ENCODE measurements at regions not wholly inside any gene's neighbourhood (a gene's known extent, or its start where the extent isn't known, plus 50 kb on each side); places are given as distances from the start of the nearest gene placed in this dataset.

DNA sequence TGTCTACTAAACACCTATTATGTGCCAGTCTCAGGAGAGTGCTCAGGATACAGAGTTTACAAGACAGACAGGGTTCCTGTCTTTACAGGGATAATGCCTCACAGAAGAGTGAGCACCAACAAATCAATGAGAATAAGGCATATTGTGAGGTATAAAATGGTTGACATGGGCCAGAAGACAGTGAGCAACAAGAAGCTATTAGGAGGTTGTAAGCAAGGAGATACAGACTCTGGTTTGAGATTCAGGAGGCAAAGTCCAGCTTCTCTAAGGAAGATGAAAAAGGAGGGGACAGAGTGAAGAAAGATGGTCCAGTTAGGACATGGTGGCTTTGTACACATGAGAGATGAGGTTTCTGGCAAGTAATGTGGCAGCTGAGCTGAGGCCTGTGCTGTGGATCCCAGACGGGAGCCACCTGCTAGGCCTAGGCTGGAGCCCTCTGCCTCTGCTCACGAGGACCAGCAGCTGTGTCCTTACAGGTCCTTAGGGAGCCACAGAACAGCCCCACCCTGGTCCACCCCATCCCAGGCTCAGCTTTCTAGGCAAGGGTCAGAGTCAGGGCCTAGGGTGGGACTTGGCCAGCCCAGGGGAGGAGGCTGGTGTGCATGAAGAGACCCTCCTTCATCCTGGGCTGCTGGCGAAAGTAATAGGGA is 110.5 kb downstream of the ZNF280B start:
- Mint-ChIP-seq H3K27me3 (peaks cover 29 to 35% of the 10 kb centered on the region in 2 donors), H3K4me3 (no peak overlapping the region), H3K36me3 (ENCODE audit: insufficient read depth) (no peaks in the 10 kb centered on the region), H3K4me1 (ENCODE audit: low read depth in 2 of 2) (no peaks in the 10 kb centered on the region), H3K9me3 (no peaks in the 10 kb centered on the region), H3K27ac (no peak overlapping the region)
- no peak for DNase-seq
- no peak for ATAC-seq (replicated peaks)

DNA sequence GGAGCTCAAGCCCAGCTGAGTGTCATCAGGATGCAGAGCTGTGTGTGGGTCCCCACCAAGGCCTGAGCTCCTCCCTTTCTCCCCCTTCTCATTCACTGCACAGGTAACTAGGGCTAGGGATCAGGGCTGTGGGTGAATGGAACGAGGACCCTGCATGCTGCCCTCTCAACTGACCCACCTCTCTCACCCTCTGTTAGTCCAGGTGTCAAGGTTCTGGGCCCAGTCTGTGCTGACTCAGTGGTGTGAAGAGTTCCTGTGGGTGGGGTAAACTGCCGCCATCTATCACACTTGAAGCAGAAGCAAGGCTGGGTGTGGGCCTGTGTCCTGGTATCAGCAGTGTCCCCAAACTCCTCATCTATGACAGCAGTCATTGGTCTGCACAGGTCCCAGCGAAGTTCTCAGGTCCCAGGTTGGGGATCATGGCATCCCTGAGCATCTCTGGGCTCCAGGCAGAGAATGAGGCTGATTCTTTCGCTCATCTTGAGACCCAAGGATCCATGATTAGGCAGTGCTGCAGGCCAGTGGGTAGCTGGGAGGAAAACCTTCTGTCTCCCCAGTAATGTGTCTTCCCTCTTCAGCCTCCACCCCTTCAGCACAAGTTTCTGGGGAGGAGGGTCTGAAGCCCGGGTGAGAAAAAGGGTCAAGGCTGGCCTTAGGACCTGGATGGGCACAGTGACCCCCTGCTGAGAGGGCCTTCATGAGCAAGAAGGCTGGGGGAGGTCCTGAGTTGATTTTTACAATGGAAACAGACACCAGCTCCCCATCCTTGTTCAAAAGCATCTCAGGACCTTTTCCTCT is 109.8 kb downstream of the ZNF280B start:
- DNase-seq (no peak), ATAC-seq (replicated peaks) (no peak)
- Mint-ChIP-seq H3K36me3 (ENCODE audit: insufficient read depth) (no peaks in the 10 kb centered on the region), H3K9me3 (no peaks in the 10 kb centered on the region), H3K4me3 (no peak overlapping the region), H3K27ac (no peak overlapping the region), H3K4me1 (ENCODE audit: low read depth in 2 of 2) (no peaks in the 10 kb centered on the region), H3K27me3 (peaks cover 26 to 42% of the 10 kb centered on the region in 2 donors)

- H3K4me1 Mint-ChIP-seq (ENCODE audit: low read depth in 2 of 2) = no peaks in the 10 kb centered on the region
- H3K27ac Mint-ChIP-seq = no peak overlapping the region
- ATAC-seq (replicated peaks) (no peak), DNase-seq (no peak)
- no peak overlapping the region for H3K4me3 Mint-ChIP-seq
- no peaks in the 10 kb centered on the region for H3K36me3 Mint-ChIP-seq (ENCODE audit: insufficient read depth)
- peaks cover 23 to 34% of the 10 kb centered on the region in 2 donors for H3K27me3 Mint-ChIP-seq
- no peaks in the 10 kb centered on the region for H3K9me3 Mint-ChIP-seq
Observed at GRCh38 chr22:22400099-22400498, 108.4 kb downstream of the ZNF280B start.

GRCh38 chr22:22400964-22401363 is 107.6 kb downstream of the ZNF280B start:
- no peak for DNase-seq
- no peak overlapping the region for H3K4me3 Mint-ChIP-seq
- no peaks in the 10 kb centered on the region for H3K36me3 Mint-ChIP-seq (ENCODE audit: insufficient read depth)
- no peaks in the 10 kb centered on the region for H3K9me3 Mint-ChIP-seq
- peaks cover 23 to 36% of the 10 kb centered on the region in 2 donors for H3K27me3 Mint-ChIP-seq
- H3K27ac Mint-ChIP-seq = no peak overlapping the region
- no peaks in the 10 kb centered on the region for H3K4me1 Mint-ChIP-seq (ENCODE audit: low read depth in 2 of 2)
- ATAC-seq (replicated peaks) = no peak

DNA sequence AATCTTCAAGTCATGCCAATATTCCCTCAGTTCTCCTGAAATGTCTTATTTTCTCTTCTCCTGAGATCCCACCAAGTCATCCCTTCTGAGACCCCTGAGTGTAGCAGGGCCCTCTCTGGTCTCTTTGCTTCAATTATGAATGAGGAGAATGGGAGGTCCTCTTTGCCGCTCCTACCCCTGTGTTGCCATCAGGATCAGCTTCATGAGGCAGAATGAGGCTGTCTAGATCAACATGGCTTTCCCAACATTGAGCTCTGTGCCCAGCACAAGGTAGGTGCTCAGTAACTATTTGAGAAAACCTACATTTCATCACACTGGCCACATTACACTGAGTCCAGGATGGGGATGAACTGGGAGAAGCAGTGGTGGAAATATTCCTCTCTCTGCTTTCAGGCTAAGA is 107.2 kb downstream of the ZNF280B start:
- Mint-ChIP-seq H3K9me3 (no peaks in the 10 kb centered on the region), H3K27ac (no peak overlapping the region), H3K4me3 (no peak overlapping the region), H3K4me1 (ENCODE audit: low read depth in 2 of 2) (no peaks in the 10 kb centered on the region), H3K36me3 (ENCODE audit: insufficient read depth) (no peaks in the 10 kb centered on the region), H3K27me3 (peaks cover 23 to 39% of the 10 kb centered on the region in 2 donors)
- no peak for DNase-seq
- ATAC-seq (replicated peaks) = no peak

DNA sequence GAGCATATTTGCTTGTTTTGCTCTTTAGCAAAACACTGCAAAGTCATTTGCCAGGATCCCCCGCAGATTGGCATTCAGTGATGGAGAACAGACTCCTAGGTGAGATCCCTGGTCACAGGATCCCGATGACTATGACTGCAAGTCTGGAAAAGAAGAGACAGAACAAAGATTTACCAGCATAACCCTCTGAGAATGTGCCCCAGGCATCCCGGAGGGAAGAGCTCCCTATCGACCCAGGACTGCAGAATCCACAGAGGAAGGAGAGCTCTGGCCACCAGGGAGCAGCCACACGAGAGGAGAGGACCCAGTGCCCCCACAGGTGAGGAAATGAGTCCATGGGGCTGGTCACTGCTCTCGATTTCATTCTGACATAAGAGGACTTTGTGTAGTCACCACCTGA is 105.2 kb downstream of the ZNF280B start:
- DNase-seq (no peak), ATAC-seq (replicated peaks) (no peak)
- H3K27me3 Mint-ChIP-seq = peaks cover 17 to 46% of the 10 kb centered on the region in 2 donors
- H3K36me3 Mint-ChIP-seq (ENCODE audit: insufficient read depth) = no peaks in the 10 kb centered on the region
- H3K9me3 Mint-ChIP-seq = no peaks in the 10 kb centered on the region
- H3K4me1 Mint-ChIP-seq (ENCODE audit: low read depth in 2 of 2) = no peaks in the 10 kb centered on the region
- no peak overlapping the region for H3K4me3 Mint-ChIP-seq
- no peak overlapping the region for H3K27ac Mint-ChIP-seq

- Mint-ChIP-seq H3K27me3 (peaks cover 21 to 50% of the 10 kb centered on the region in 2 donors), H3K4me3 (no peak overlapping the region), H3K9me3 (no peaks in the 10 kb centered on the region), H3K27ac (no peak overlapping the region), H3K4me1 (ENCODE audit: low read depth in 2 of 2) (no peaks in the 10 kb centered on the region), H3K36me3 (ENCODE audit: insufficient read depth) (no peaks in the 10 kb centered on the region)
- no peak for DNase-seq
- ATAC-seq (replicated peaks) = peak; percentile 33
Observed at GRCh38 chr22:22403771-22404170, 104.8 kb downstream of the ZNF280B start.

DNA sequence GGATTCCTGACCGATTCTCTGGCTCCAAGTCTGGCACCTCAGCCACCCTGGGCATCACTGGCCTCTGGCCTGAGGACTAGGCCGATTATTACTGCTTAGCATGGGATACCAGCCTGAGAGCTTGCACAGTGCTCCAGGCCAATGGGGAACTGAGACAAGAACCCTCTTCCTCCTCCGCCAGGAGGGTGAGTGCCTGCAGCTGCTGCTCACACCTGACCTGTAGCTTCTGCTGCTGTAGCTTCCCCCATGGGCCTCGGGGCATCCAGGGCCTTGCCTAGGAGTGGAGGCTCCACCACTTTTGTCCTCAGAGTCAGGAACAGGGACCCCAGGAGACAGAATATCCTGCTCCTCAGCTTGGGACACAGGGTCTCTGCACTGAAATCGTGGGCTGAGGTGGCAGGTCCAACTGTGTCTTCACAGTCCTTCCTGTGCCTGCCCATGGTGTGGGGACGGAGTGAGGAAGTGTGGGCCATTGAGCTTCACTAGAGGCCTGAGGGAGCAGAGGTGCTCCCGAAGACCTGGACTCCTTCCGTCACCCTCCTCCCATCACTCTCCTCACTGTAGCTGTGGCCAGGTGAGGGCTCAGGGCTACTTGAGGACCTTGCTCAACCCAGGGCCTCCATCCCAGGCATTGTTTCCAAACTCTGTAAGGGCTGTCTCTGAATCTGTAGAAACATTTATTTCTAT is 103.8 kb downstream of the ZNF280B start:
- no peak for ATAC-seq (replicated peaks)
- Mint-ChIP-seq H3K4me1 (ENCODE audit: low read depth in 2 of 2) (no peaks in the 10 kb centered on the region), H3K36me3 (ENCODE audit: insufficient read depth) (no peaks in the 10 kb centered on the region), H3K27ac (no peak overlapping the region), H3K4me3 (no peak overlapping the region), H3K9me3 (no peaks in the 10 kb centered on the region), H3K27me3 (peaks cover 28 to 58% of the 10 kb centered on the region in 2 donors)
- no peak for DNase-seq

GRCh38 chr22:22406445-22407027 is 102.0 kb downstream of the ZNF280B start:
- Mint-ChIP-seq H3K4me3 (no peak overlapping the region), H3K27me3 (peaks cover 40 to 67% of the 10 kb centered on the region in 2 donors), H3K9me3 (no peaks in the 10 kb centered on the region), H3K36me3 (ENCODE audit: insufficient read depth) (no peaks in the 10 kb centered on the region), H3K27ac (no peak overlapping the region), H3K4me1 (ENCODE audit: low read depth in 2 of 2) (no peaks in the 10 kb centered on the region)
- DNase-seq = no peak
- no peak for ATAC-seq (replicated peaks)

- H3K9me3 Mint-ChIP-seq = no peaks in the 10 kb centered on the region
- H3K4me1 Mint-ChIP-seq (ENCODE audit: low read depth in 2 of 2) = no peaks in the 10 kb centered on the region
- H3K27me3 Mint-ChIP-seq = peaks cover 45 to 71% of the 10 kb centered on the region in 2 donors
- DNase-seq (no peak), ATAC-seq (replicated peaks) (no peak)
- no peak overlapping the region for H3K4me3 Mint-ChIP-seq
- no peaks in the 10 kb centered on the region for H3K36me3 Mint-ChIP-seq (ENCODE audit: insufficient read depth)
- H3K27ac Mint-ChIP-seq = no peak overlapping the region
Observed at GRCh38 chr22:22407061-22407460, 101.5 kb downstream of the ZNF280B start.

DNA sequence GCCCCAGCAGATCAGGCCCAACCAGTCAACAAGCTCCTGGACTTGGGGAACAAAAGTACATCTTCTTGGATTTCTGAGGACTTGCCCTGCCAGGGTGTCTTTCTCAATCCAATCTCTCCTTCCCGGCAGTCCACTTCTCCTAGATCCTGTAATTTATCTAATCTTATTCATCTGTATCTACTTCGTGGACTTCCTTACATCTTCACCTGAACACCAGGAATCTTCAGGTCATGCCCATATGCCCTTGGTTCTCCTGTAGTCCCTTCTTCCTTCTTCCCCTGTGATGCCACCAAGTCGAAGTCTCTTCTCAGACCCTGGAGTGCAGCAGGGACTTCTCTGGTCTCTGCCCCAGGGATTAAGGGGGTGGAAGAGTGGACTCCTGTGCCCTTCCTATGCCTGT is 100.3 kb downstream of the ZNF280B start:
- Mint-ChIP-seq H3K27me3 (peaks cover 57 to 80% of the 10 kb centered on the region in 2 donors), H3K27ac (no peak overlapping the region), H3K9me3 (no peaks in the 10 kb centered on the region), H3K4me1 (ENCODE audit: low read depth in 2 of 2) (no peaks in the 10 kb centered on the region), H3K36me3 (ENCODE audit: insufficient read depth) (no peaks in the 10 kb centered on the region), H3K4me3 (no peak overlapping the region)
- no peak for DNase-seq
- ATAC-seq (replicated peaks) = no peak

DNA sequence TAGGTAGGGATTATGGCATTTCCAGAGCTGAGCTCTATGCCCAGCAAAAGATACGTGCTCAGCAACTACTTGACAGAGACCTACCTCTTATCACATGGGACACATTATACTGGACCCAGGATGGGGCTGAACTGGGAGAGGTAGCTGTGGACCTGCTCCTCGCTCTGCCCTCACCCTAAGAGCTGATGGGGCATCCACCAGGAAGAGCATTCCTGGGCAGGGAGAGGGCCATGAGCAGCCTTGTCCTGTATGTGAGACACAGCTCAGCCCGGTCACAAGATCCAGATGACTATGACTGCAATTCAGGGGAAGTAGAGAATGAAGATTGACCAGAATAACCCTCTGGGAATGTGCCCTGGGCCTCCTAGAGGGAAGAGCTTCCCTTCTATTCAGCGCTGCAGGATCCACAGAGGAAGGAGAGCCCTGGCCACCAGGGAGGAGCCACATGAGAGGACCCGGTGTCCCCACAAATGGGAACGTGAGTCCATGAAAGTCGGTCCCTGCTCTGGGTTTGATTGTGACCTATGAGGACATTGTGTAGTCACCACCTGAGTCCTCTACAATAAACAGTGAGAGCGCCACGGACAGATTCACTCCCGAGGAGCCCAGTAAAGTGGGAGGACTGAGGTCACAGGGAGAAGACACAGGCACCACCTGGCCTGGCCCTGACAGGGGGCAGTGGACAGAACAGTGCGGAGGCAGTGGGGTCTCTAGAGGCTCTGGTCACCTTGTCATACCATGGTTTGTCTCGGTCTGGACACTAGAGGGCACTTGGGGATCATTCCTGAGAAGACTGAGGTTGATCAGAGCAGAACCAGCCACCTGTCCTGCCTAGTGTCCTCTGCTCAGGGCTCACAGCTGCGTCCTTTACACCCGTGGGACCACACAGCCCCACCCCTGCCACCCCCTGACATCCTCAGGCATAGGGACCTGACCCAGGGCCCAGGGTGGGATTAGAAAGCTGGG is 99.5 kb downstream of the ZNF280B start:
- Mint-ChIP-seq H3K4me3 (no peak overlapping the region), H3K27ac (no peak overlapping the region), H3K9me3 (no peaks in the 10 kb centered on the region), H3K36me3 (ENCODE audit: insufficient read depth) (no peaks in the 10 kb centered on the region), H3K27me3 (peaks cover 64 to 83% of the 10 kb centered on the region in 2 donors), H3K4me1 (ENCODE audit: low read depth in 2 of 2) (no peaks in the 10 kb centered on the region)
- ATAC-seq (replicated peaks) (no peak), DNase-seq (no peak)

DNA sequence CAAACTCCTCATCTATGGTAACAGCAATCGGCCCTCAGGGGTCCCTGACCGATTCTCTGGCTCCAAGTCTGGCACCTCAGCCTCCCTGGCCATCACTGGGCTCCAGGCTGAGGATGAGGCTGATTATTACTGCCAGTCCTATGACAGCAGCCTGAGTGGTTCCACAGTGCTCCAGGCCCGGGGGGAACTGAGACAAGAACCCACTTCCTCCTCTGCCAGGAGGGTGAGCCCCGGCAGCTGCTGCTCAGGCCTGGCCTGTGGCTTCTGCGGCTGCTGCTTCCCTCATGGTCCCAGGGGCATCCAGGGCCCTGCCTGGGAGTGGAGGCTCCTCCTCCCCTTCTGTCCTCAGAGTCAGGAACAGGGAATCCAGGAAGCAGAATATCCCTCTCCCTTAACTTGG is 98.4 kb downstream of the ZNF280B start:
- no peaks in the 10 kb centered on the region for H3K4me1 Mint-ChIP-seq (ENCODE audit: low read depth in 2 of 2)
- no peak overlapping the region for H3K4me3 Mint-ChIP-seq
- H3K36me3 Mint-ChIP-seq (ENCODE audit: insufficient read depth) = no peaks in the 10 kb centered on the region
- ATAC-seq (replicated peaks) = peak; percentile 58
- peaks cover 74 to 94% of the 10 kb centered on the region in 2 donors for H3K27me3 Mint-ChIP-seq
- no peak for DNase-seq
- no peak overlapping the region for H3K27ac Mint-ChIP-seq
- no peaks in the 10 kb centered on the region for H3K9me3 Mint-ChIP-seq

Data from effector memory CD8-positive, alpha-beta T cell (primary cell).